Activated CD8-positive, alpha-beta T cell treated with anti-CD3 and anti-CD28 coated beads for 36 hours (primary cell): ENCODE measurements at regions not wholly inside any gene's neighbourhood (a gene's known extent, or its start where the extent isn't known, plus 50 kb on each side); places are given as distances from the start of the nearest gene placed in this dataset.

Source experiments
- ATAC-seq: fragments of 200-7000 bp; cut with Tn5 transposase; one replicate; pipeline ENCODE4 v1.10.0; 2021; ENCODE audit warnings: mild to moderate bottlenecking, moderate library complexity
- CTCF ChIA-PET: fragments of 350-600 bp; sonication (Branson Sonifier 250); formaldehyde crosslinking; loops from one replicate; lab custom pipeline; 2021; ENCODE audit warnings: antibody characterized with exemption; lab: Charles Lee
- POLR2A ChIA-PET: fragments of 350-600 bp; sonication (Branson Sonifier 250); formaldehyde crosslinking; loops from one replicate; lab custom pipeline; 2021; ENCODE audit warnings: antibody characterized with exemption; lab: Charles Lee
- DNase-seq: peaks from one replicate; pipeline ENCODE4 v3.0.0-alpha.2; 2020
- H3K27ac Mint-ChIP-seq: one replicate; pipeline ENCODE4 v1.8.0; 2021; ENCODE audit warnings: mild to moderate bottlenecking, mixed read lengths
- H3K27me3 Mint-ChIP-seq: one replicate; pipeline ENCODE4 v1.8.0; 2021; ENCODE audit warnings: mixed read lengths
- H3K36me3 Mint-ChIP-seq: one replicate; pipeline ENCODE4 v1.8.0; 2021; ENCODE audit warnings: low read depth, mixed read lengths
- H3K4me1 Mint-ChIP-seq: one replicate; pipeline ENCODE4 v1.8.0; 2021; ENCODE audit warnings: low read depth, mixed read lengths
- H3K4me3 Mint-ChIP-seq: one replicate; pipeline ENCODE4 v1.8.0; 2021; ENCODE audit warnings: mild to moderate bottlenecking, moderate library complexity, mixed read lengths
- H3K9me3 Mint-ChIP-seq: one replicate; pipeline ENCODE4 v1.8.0; 2021; ENCODE audit warnings: mixed read lengths
- intact Hi-C: fragments of 100-400 bp; cut with micrococcal nuclease; formaldehyde crosslinking; loops from one replicate; pipeline ENCODE4 v1.10.0; 2022
- TF ChIP-seq, protein P1 (sequence below): fragments of 200-600 bp; IDR thresholded peaks from one replicate; pipeline ENCODE4 v1.8.0; 2022; ENCODE audit warnings: antibody characterized with exemption, mild to moderate bottlenecking

DNA sequence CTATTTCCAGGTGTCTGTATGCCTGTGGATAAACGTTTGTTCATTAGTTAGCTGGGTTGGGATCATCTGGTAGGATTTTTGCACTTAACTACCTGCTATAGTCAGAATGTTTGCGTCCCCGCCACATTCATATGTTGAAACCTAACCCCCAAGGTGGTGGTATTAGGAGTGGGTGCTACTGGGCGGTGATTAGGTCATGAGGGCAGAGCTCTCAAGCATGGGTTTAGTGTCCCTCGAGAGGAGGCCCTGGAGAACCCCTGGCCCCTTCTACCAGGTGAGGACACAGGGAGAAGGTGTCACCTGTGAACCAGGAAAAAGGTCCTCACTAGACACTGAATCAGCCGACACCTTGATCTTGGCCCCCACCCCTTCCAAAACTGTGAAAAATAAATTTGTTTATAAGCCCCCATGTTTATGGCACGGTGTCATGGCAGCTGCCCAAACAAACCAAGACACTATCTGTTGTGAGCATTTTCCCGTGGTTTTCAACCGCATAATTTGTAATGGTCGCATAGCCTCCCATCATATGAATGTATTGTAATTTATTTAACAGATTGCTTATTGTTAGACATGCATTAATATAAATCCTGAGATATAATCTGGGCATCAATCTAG is 92.7 kb upstream of the TRIM2 start:
- POLR2A ChIA-PET: interaction anchor here (0.8 to 1.6 kb wide), 3 partner anchors 9 to 14 kb away, joined by 3 to 4 read pairs (median 3); no protein-coding TSS in a partner anchor
- Mint-ChIP-seq H3K27ac (no peak overlapping the region), H3K4me1 (peaks cover 5% of the 10 kb centered on the region), H3K9me3 (no peaks in the 10 kb centered on the region), H3K36me3 (no peaks in the 10 kb centered on the region), H3K27me3 (no peaks in the 10 kb centered on the region), H3K4me3 (no peak overlapping the region)
- DNase-seq: no peak
- TF ChIP-seq, protein P1, sequence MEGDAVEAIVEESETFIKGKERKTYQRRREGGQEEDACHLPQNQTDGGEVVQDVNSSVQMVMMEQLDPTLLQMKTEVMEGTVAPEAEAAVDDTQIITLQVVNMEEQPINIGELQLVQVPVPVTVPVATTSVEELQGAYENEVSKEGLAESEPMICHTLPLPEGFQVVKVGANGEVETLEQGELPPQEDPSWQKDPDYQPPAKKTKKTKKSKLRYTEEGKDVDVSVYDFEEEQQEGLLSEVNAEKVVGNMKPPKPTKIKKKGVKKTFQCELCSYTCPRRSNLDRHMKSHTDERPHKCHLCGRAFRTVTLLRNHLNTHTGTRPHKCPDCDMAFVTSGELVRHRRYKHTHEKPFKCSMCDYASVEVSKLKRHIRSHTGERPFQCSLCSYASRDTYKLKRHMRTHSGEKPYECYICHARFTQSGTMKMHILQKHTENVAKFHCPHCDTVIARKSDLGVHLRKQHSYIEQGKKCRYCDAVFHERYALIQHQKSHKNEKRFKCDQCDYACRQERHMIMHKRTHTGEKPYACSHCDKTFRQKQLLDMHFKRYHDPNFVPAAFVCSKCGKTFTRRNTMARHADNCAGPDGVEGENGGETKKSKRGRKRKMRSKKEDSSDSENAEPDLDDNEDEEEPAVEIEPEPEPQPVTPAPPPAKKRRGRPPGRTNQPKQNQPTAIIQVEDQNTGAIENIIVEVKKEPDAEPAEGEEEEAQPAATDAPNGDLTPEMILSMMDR: no peak
- CTCF ChIA-PET: interaction anchor here (2.3 to 14.2 kb wide), 3 partner anchors 14 to 28 kb away, joined by 6 to 131 read pairs (median 114); no protein-coding TSS in a partner anchor
- intact Hi-C loops: loop anchor here (10.0 kb wide), 1 partner anchor 337 kb away; the partner anchor contains the start of genes ARFIP1 and TIGD4
- ATAC-seq: no peak

DNA sequence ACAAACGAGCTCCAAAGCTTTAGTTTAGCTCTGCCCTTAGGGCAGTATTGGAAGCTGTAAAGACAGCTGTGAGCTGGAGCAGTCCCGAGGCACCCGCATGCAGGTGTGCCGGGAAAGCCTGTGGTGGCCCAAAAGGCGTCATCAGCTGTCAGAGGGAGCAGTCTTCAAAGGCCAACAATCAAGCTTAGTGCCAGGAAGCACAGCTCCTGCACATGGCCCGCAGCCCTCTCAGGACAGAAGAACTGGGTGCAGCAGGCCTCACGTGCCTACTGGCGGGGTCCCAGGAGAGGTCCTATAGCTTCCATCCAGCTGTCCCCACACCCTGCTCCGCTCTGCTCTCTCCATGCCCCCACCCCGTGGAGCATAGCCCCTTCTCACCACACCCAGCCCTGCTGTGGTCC is 92.2 kb upstream of the TRIM2 start:
- H3K36me3 Mint-ChIP-seq: no peaks in the 10 kb centered on the region
- TF ChIP-seq, protein P1: no peak
- ChIA-PET POLR2A (interaction anchor here (0.8 to 1.6 kb wide), 3 partner anchors 9 to 13 kb away, joined by 3 to 4 read pairs (median 3); no protein-coding TSS in a partner anchor), CTCF (interaction anchor here (2.3 to 14.2 kb wide), 3 partner anchors 15 to 28 kb away, joined by 6 to 131 read pairs (median 114); no protein-coding TSS in a partner anchor)
- no peaks in the 10 kb centered on the region for H3K9me3 Mint-ChIP-seq
- no peak overlapping the region for H3K4me3 Mint-ChIP-seq
- no peak for DNase-seq
- no peak overlapping the region for H3K27ac Mint-ChIP-seq
- peaks cover 9% of the 10 kb centered on the region for H3K4me1 Mint-ChIP-seq
- intact Hi-C loops: loop anchor here (10.0 kb wide), 1 partner anchor 337 kb away; the partner anchor contains the start of genes ARFIP1 and TIGD4
- H3K27me3 Mint-ChIP-seq: no peaks in the 10 kb centered on the region
- ATAC-seq: no peak

DNA sequence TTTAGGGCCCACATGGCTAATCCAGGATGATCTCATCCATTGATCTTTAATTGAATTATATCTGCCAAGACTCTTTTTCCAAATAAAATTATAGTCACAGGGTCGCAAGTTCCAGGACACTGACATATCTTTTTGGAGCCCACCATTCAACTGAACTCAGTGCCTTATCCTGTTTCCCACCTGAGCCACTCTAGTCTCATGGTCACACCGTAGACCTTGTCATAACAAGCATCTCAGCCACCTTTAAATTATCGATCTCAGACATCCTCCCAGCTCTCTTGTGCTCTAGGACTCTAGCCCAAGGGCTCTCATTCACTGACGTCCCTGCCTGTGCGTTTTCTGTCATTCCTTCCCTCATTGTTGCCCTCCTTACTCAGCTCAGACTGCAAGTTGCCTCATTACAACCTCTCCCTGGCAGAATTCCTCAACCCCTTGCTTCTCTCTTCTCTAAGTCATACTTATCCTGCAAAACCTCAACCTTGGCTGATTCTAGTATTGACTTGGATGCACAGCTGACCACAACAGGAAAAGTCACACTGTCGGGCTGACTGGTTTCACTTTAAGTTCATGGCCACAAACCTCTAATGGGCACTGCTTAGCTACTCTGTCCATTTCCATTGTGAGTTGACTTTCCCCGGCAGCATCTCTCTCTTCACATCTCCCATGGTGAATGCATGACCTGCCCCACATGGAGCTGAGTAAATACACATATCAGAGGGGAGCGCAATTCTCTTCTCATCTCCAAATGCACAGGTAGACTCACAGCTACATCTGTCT is 91.0 kb upstream of the TRIM2 start:
- POLR2A ChIA-PET: interaction anchor here (1.6 kb wide), 1 partner anchor 9 kb away, joined by 4 read pairs; no protein-coding TSS in a partner anchor
- H3K4me3 Mint-ChIP-seq: no peak overlapping the region
- H3K4me1 Mint-ChIP-seq: peaks cover 14% of the 10 kb centered on the region
- H3K9me3 Mint-ChIP-seq: no peaks in the 10 kb centered on the region
- H3K36me3 Mint-ChIP-seq: no peaks in the 10 kb centered on the region
- peak; percentile 32 for DNase-seq
- CTCF ChIA-PET: interaction anchor here (1.6 to 14.2 kb wide), 5 partner anchors 14 to 335 kb away, joined by 3 to 131 read pairs (median 6); no protein-coding TSS in a partner anchor
- H3K27me3 Mint-ChIP-seq: no peaks in the 10 kb centered on the region
- intact Hi-C loops: loop anchor here (10.0 kb wide), 1 partner anchor 338 kb away; the partner anchor contains the start of genes ARFIP1 and TIGD4
- no peak for ATAC-seq
- TF ChIP-seq, protein P1: no peak
- no peak overlapping the region for H3K27ac Mint-ChIP-seq

DNA sequence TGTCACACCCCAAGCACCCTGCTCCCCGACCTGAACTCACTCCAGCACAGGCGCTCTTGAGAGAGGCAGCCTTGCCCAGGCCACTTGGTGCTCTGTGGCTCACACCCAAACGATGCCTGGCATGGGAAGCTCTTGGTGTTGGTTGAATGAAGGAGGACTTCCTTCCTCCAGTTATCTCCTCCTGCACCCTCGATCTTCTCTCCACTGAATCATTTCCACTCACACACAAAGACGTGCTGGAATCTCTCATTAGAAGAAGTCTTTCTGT is 90.5 kb upstream of the TRIM2 start:
- no peak for ATAC-seq
- Mint-ChIP-seq H3K4me3 (no peak overlapping the region), H3K27me3 (no peaks in the 10 kb centered on the region), H3K27ac (no peak overlapping the region), H3K9me3 (no peaks in the 10 kb centered on the region), H3K36me3 (no peaks in the 10 kb centered on the region), H3K4me1 (peaks cover 14% of the 10 kb centered on the region)
- TF ChIP-seq, protein P1: no peak
- CTCF ChIA-PET: interaction anchor here (1.6 to 14.2 kb wide), 4 partner anchors 13 to 335 kb away, joined by 3 to 131 read pairs (median 60); no protein-coding TSS in a partner anchor
- DNase-seq: no peak
- POLR2A ChIA-PET: no interaction called here
- intact Hi-C loops: loop anchor here (10.0 kb wide), 1 partner anchor 339 kb away; the partner anchor contains the start of genes ARFIP1 and TIGD4
